GM23248 (cell line): ENCODE measurements at regions not wholly inside any gene's neighbourhood (a gene's known extent, or its start where the extent isn't known, plus 50 kb on each side); places are given as distances from the start of the nearest gene placed in this dataset.

ENCODE experiments used
- DNase-seq: peaks from one replicate; pipeline ENCODE4 v3.0.0-alpha.2; 2015
- H2AFZ ChIP-seq: fragments of 200-600 bp; sonication (generic); 2 replicates; pipeline ENCODE4 v1.6.1; 2016; ENCODE audit warnings: antibody characterized with exemption
- H3F3A ChIP-seq: fragments of 200-600 bp; sonication (generic); 2 replicates; pipeline ENCODE4 v1.6.1; 2016; ENCODE audit warnings: mild to moderate bottlenecking, antibody characterized with exemption, mixed run types; ENCODE audit not compliant: insufficient read depth
- H3K27ac ChIP-seq: fragments of 200-600 bp; sonication (generic); 2 replicates; pipeline ENCODE4 v1.5.1; 2016; ENCODE audit warnings: mild to moderate bottlenecking
- H3K27me3 ChIP-seq: fragments of 200-600 bp; sonication (generic); replicated peaks from 2 replicates; pipeline ENCODE4 v1.6.1; 2016; ENCODE audit warnings: mild to moderate bottlenecking; ENCODE audit not compliant: insufficient read depth
- H3K36me3 ChIP-seq: fragments of 200-600 bp; sonication (generic); 2 replicates; pipeline ENCODE4 v1.6.1; 2016; ENCODE audit warnings: low read depth, mild to moderate bottlenecking
- H3K4me1 ChIP-seq: fragments of 200-600 bp; sonication (generic); 2 replicates; pipeline ENCODE4 v1.6.1; 2016; ENCODE audit warnings: mild to moderate bottlenecking; ENCODE audit not compliant: insufficient read depth
- H3K4me2 ChIP-seq: fragments of 200-600 bp; sonication (generic); one replicate; pipeline ENCODE4 v1.6.1; 2016; ENCODE audit warnings: mild to moderate bottlenecking; ENCODE audit not compliant: unreplicated experiment
- H3K4me3 ChIP-seq: fragments of 200-600 bp; sonication (generic); 2 replicates; pipeline ENCODE4 v1.5.1; 2016; ENCODE audit warnings: mild to moderate bottlenecking
- H3K79me2 ChIP-seq: fragments of 200-600 bp; sonication (generic); 2 replicates; pipeline ENCODE4 v1.6.1; 2016; ENCODE audit warnings: mild to moderate bottlenecking; ENCODE audit not compliant: insufficient read depth
- H3K9ac ChIP-seq: fragments of 200-600 bp; sonication (generic); 2 replicates; pipeline ENCODE4 v1.6.1; 2016; ENCODE audit warnings: mild to moderate bottlenecking
- H3K9me2 ChIP-seq: fragments of 200-600 bp; sonication (generic); 2 replicates; pipeline ENCODE4 v1.6.1; 2016; ENCODE audit warnings: mixed run types, mild to moderate bottlenecking, moderate library complexity; ENCODE audit not compliant: insufficient read depth
- H3K9me3 ChIP-seq: fragments of 200-600 bp; sonication (generic); one replicate; pipeline ENCODE4 v1.6.1; 2017; ENCODE audit warnings: low read depth
- H4K20me1 ChIP-seq: fragments of 200-600 bp; sonication (generic); 2 replicates; pipeline ENCODE4 v1.6.0; 2016; ENCODE audit not compliant: insufficient read depth
- EZH2 ChIP-seq: fragments of 200-600 bp; sonication (generic); IDR thresholded peaks from 2 replicates; pipeline ENCODE4 v1.6.1; 2018; ENCODE audit warnings: antibody characterized with exemption, mild to moderate bottlenecking; ENCODE audit not compliant: insufficient read depth, poor library complexity, severe bottlenecking
- EZH2phosphoT487 ChIP-seq: fragments of 200-600 bp; sonication (generic); IDR thresholded peaks from 2 replicates; pipeline ENCODE4 v1.6.1; 2018; ENCODE audit warnings: antibody characterized with exemption, moderate library complexity, mild to moderate bottlenecking, low read depth; ENCODE audit not compliant: insufficient read depth
- WGBS, 2 experiments: methylation state at CpG; one replicate each; pipeline ENCODE4 v1.1.6; 2015 to 2017; ENCODE audit warnings: low lambda C conversion rate in 2 of 2, low coverage in 1 of 2; ENCODE audit errors: missing lambda C conversion rate in 2 of 2; 5-methylcytosine and 5-hydroxymethylcytosine counted together
- in situ Hi-C: fragments of 300-500 bp; cut with MboI; formaldehyde crosslinking; loops from 2 replicates; pipeline ENCODE4 v1.15.0; 2020

DNA sequence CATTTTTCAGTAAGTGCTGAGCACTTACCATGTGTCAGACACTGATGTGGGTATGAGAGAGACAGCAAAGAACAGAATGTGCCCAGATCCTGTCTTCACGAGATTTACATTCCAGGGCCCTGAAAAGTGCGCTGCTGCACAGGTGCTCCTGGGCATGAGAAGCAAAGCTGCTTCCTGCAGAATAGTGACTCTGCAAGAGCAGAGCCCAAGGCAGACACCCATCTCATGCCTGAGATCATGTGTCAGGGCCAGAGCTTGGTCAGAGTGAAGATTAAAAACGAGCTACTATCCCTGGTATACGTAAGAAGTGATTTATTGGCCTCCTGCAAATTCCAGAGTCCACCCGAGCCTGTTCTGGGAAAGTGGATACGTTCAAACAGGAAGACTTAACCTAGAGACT is 824.4 kb downstream of the GRID1 start:
- Histone ChIP-seq H3K79me2 (no peaks in the 10 kb centered on the region), H3K4me3 (no peak overlapping the region), H3K4me2 (no peak overlapping the region), H3K9me2 (no peaks in the 10 kb centered on the region), H2AFZ (no peak overlapping the region), H3K4me1 (no peaks in the 10 kb centered on the region), H3F3A (no peaks in the 10 kb centered on the region), H4K20me1 (no peaks in the 10 kb centered on the region), H3K9me3 (no peaks in the 10 kb centered on the region), H3K27ac (no peak overlapping the region), H3K9ac (no peak overlapping the region), H3K27me3 (no peaks in the 10 kb centered on the region), H3K36me3 (no peaks in the 10 kb centered on the region)
- TF ChIP-seq EZH2phosphoT487: no peak
- no peak for TF ChIP-seq EZH2
- DNase-seq: no peak
- in situ Hi-C loops: no loop called here
- 9 to 12% methylated on average over 6 of the region's 6 CpGs for WGBS, 2 experiments

DNA sequence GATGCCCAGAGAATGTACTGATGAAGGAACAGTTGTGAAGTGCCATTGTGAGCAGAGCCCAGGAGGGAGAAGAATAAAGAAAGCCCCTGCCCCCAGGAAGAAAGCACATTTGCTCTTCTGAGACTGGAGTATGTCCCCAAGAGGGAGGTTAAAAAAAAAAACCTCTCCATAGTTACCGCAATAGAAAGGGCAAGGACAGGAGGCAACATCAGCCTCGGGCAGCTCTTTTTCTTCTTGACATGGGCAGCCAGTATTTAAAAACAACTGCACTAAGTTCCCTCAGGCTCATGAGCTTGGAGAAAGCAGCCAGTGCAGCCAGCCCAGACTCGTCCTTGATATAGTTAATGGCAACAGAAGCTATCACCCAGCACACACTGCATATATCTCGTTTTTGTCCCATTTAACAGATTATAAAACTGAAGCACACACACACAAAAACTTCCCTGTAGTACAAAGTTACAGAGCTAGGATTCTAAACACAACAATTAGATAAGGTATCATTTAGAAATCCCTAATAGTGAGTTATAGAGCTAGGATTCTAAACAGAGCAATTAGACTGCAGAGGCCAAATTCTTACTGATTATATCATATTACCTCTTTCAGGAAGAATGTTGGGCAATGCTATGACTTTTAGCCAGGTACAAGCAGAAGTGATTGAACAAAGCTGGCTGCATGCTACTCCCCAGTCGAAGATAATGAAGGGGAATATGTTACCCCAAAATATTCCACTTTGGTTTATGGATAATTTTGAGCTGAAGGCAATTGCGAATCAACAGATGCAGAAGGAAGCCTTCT is 823.5 kb downstream of the GRID1 start:
- Histone ChIP-seq H4K20me1 (no peaks in the 10 kb centered on the region), H3K27me3 (no peaks in the 10 kb centered on the region), H3K36me3 (no peaks in the 10 kb centered on the region), H3K4me2 (no peak overlapping the region), H3K79me2 (no peaks in the 10 kb centered on the region), H3F3A (no peaks in the 10 kb centered on the region), H2AFZ (no peak overlapping the region), H3K4me3 (no peak overlapping the region), H3K27ac (no peak overlapping the region), H3K9me2 (no peaks in the 10 kb centered on the region), H3K4me1 (no peaks in the 10 kb centered on the region), H3K9me3 (no peaks in the 10 kb centered on the region), H3K9ac (no peak overlapping the region)
- 25% methylated on average over 6 of the region's 6 CpGs for WGBS, 2 experiments
- in situ Hi-C loops: no loop called here
- no peak for DNase-seq
- TF ChIP-seq EZH2 (no peak), EZH2phosphoT487 (no peak)

DNA sequence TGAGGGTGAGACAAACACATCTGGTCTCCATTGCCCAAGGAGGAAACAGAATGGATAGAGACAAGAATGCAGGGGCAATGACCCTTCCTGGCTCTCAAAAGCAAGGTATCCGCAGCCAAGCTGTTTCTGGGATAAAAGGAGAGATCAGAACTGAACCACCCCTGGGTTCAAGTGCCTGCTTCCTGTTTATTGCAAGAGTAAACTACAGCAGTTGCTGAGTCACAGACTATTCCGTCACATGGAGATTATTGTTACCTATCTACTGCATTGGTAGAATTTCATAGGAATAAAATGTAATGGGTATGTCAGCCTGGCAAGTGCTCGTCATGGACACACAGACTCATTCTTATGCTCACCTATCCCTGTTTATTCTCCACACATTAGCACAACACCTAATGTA is 821.6 kb downstream of the GRID1 start:
- in situ Hi-C loops: no loop called here
- Histone ChIP-seq H3K9ac (no peak overlapping the region), H3K36me3 (no peaks in the 10 kb centered on the region), H4K20me1 (no peaks in the 10 kb centered on the region), H3K27me3 (no peaks in the 10 kb centered on the region), H3K27ac (no peak overlapping the region), H3K9me3 (no peaks in the 10 kb centered on the region), H3K4me3 (no peak overlapping the region), H3K4me2 (no peak overlapping the region), H3F3A (no peaks in the 10 kb centered on the region), H2AFZ (no peak overlapping the region), H3K9me2 (no peaks in the 10 kb centered on the region), H3K79me2 (no peaks in the 10 kb centered on the region), H3K4me1 (no peaks in the 10 kb centered on the region)
- TF ChIP-seq EZH2: no peak
- no peak for TF ChIP-seq EZH2phosphoT487
- no peak for DNase-seq
- WGBS, 2 experiments: 14 to 19% methylated on average over 3 of the region's 3 CpGs

DNA sequence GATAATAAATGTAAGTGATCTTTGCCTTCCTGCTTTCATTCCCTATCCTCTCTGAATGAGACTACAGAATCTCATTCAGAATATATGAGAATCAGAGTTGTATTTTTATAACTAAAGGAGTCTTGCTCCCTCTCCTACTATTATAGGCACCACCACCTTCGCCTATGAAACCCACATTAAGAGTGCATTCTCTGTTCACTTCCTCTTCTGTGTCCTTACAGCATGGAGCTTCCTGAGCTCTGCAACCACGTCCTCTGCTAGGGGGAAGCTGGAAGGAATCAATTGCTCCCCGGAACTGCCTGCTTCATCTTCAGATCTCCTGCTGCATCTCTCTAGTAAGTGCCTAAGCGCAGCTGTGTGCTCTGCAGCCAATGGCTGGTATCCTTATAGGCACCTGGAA is 820.7 kb downstream of the GRID1 start:
- Histone ChIP-seq H4K20me1 (no peaks in the 10 kb centered on the region), H3K36me3 (no peaks in the 10 kb centered on the region), H3K27ac (no peak overlapping the region), H3F3A (no peaks in the 10 kb centered on the region), H3K9me2 (no peaks in the 10 kb centered on the region), H3K79me2 (no peaks in the 10 kb centered on the region), H3K4me1 (no peaks in the 10 kb centered on the region), H3K27me3 (no peaks in the 10 kb centered on the region), H3K4me2 (no peak overlapping the region), H3K9ac (no peak overlapping the region), H3K9me3 (no peaks in the 10 kb centered on the region), H3K4me3 (no peak overlapping the region), H2AFZ (no peak overlapping the region)
- in situ Hi-C loops: no loop called here
- 10 to 13% methylated on average over 4 of the region's 4 CpGs for WGBS, 2 experiments
- no peak for DNase-seq
- TF ChIP-seq EZH2: no peak
- no peak for TF ChIP-seq EZH2phosphoT487
